ENCODE measurements at regions not wholly inside any gene's neighbourhood (a gene's known extent, or its start where the extent isn't known, plus 50 kb on each side); places are given as distances from the start of the nearest gene placed in this dataset.

GRCh38 chr15:87502173-87502572 lies 754.4 kb downstream of the NTRK3 start:
- TF ChIP-seq OSR1 (CRISPR knock-in tag; IDR thresholded peaks at IDR 0.05) (no peak), CSDC2 (CRISPR knock-in tag; IDR thresholded peaks at IDR 0.05) (no peak), GLIS3 (CRISPR knock-in tag; IDR thresholded peaks at IDR 0.05) (no peak)
- ATAC-seq, result no peak

DNA sequence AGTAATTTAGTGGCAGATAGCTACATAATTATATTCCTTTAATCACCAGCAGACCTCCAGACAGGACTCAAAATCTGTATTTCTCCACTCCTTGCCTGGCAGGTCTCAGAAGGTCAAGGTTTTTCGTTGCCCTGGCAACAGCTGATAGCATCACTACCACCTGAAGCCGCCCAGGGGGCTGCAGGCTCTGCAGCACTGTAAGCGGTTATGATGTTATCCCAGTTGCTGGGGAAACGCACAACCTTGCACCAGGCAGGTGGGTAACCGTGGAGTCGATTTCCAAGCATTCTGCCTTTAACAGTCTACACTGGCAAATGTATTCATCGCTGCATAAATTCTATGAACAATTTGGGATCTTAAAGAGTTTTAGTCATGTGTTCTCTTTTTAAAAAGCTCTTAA lies 756.3 kb downstream of the NTRK3 start:
- no peak for ATAC-seq
- no peak for TF ChIP-seq PATZ1 (CRISPR knock-in tag; IDR thresholded peaks at IDR 0.05; ENCODE audit: borderline replicate concordance)
- TF ChIP-seq ARNTL (CRISPR knock-in tag; IDR thresholded peaks at IDR 0.05; ENCODE audit: borderline replicate concordance, low read depth), result no peak
- no peak for TF ChIP-seq OSR1 (CRISPR knock-in tag; IDR thresholded peaks at IDR 0.05)
- no peak for TF ChIP-seq SNAI2 (CRISPR knock-in tag; IDR thresholded peaks at IDR 0.05)

DNA sequence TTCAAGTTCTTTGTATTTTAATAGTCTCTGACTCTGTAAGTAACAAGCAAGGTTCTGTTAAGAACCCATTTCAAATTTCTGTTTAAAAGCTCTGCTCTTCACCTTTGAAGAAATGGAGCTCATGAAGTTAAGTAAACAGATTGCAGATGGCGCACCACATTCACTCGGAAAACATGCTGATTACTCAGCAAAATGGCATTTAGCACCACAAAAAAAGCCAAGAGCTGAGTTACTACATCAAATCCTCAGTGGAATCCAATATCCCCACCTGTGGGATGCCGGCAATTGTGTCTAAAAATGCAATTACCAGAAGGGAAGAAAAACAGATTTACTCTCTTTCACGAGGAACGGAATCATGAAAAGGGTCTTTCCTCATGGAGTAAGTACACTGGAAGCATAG lies 758.0 kb downstream of the NTRK3 start:
- ATAC-seq, result no peak
- TF ChIP-seq TCF4 (CRISPR knock-in tag; IDR thresholded peaks at IDR 0.05; ENCODE audit: borderline replicate concordance), result no peak
- TF ChIP-seq ESRRG (CRISPR knock-in tag; IDR thresholded peaks at IDR 0.05), result no peak
- no peak for TF ChIP-seq BACH2 (CRISPR knock-in tag; IDR thresholded peaks at IDR 0.05; ENCODE audit: borderline replicate concordance)
- TF ChIP-seq ZNF70 (CRISPR knock-in tag; IDR thresholded peaks at IDR 0.05), result no peak
- TF ChIP-seq, protein P1, sequence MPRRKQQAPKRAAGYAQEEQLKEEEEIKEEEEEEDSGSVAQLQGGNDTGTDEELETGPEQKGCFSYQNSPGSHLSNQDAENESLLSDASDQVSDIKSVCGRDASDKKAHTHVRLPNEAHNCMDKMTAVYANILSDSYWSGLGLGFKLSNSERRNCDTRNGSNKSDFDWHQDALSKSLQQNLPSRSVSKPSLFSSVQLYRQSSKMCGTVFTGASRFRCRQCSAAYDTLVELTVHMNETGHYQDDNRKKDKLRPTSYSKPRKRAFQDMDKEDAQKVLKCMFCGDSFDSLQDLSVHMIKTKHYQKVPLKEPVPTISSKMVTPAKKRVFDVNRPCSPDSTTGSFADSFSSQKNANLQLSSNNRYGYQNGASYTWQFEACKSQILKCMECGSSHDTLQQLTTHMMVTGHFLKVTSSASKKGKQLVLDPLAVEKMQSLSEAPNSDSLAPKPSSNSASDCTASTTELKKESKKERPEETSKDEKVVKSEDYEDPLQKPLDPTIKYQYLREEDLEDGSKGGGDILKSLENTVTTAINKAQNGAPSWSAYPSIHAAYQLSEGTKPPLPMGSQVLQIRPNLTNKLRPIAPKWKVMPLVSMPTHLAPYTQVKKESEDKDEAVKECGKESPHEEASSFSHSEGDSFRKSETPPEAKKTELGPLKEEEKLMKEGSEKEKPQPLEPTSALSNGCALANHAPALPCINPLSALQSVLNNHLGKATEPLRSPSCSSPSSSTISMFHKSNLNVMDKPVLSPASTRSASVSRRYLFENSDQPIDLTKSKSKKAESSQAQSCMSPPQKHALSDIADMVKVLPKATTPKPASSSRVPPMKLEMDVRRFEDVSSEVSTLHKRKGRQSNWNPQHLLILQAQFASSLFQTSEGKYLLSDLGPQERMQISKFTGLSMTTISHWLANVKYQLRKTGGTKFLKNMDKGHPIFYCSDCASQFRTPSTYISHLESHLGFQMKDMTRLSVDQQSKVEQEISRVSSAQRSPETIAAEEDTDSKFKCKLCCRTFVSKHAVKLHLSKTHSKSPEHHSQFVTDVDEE (CRISPR knock-in tag; IDR thresholded peaks at IDR 0.05), result no peak
- TF ChIP-seq ARNTL (CRISPR knock-in tag; IDR thresholded peaks at IDR 0.05; ENCODE audit: borderline replicate concordance, low read depth), result no peak
- no peak for TF ChIP-seq POU6F1 (CRISPR knock-in tag; IDR thresholded peaks at IDR 0.05; ENCODE audit: borderline replicate concordance, low read depth)
- TF ChIP-seq CSDC2 (CRISPR knock-in tag; IDR thresholded peaks at IDR 0.05), result no peak
- no peak for TF ChIP-seq GLIS3 (CRISPR knock-in tag; IDR thresholded peaks at IDR 0.05)
- no peak for TF ChIP-seq ZC3H10 (CRISPR knock-in tag; IDR thresholded peaks at IDR 0.05)
- TF ChIP-seq ZFP30 (CRISPR knock-in tag; IDR thresholded peaks at IDR 0.05), result no peak
- no peak for TF ChIP-seq ISL1 (CRISPR knock-in tag; IDR thresholded peaks at IDR 0.05)
- TF ChIP-seq CREB5 (CRISPR knock-in tag; IDR thresholded peaks at IDR 0.05; ENCODE audit: low read depth), result no peak
- no peak for TF ChIP-seq ZNF565 (CRISPR knock-in tag; conservative IDR thresholded peaks at IDR 0.05; ENCODE audit: low read depth)

DNA sequence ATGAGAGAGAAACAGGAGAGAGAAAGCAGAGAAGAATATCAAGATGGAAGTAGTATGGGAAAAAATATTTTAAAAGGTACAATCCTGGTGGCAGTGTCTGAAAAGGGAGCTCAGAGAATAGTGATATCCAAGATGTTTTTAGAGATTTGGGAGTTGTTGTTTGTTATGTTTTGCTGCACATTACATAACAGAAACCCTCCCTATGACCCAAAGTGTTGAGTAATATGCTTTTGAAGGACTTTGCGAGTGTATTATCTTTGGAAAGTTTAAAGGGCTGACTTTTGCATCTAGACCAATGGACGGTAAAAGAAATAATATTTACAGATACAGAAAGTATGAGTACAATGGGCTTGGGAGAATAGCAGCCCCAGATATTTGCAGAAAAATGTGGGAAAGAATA lies 759.7 kb downstream of the NTRK3 start:
- ATAC-seq, result no peak
- no peak for TF ChIP-seq ZNF565 (CRISPR knock-in tag; conservative IDR thresholded peaks at IDR 0.05; ENCODE audit: low read depth)
- no peak for TF ChIP-seq ARNTL (CRISPR knock-in tag; IDR thresholded peaks at IDR 0.05; ENCODE audit: borderline replicate concordance, low read depth)
- no peak for TF ChIP-seq POU6F1 (CRISPR knock-in tag; IDR thresholded peaks at IDR 0.05; ENCODE audit: borderline replicate concordance, low read depth)
- no peak for TF ChIP-seq ZNF70 (CRISPR knock-in tag; IDR thresholded peaks at IDR 0.05)
- TF ChIP-seq ZNF8 (CRISPR knock-in tag; IDR thresholded peaks at IDR 0.05), result no peak
- TF ChIP-seq OSR1 (CRISPR knock-in tag; IDR thresholded peaks at IDR 0.05), result no peak
- TF ChIP-seq, protein P1 (CRISPR knock-in tag; IDR thresholded peaks at IDR 0.05), result no peak
- no peak for TF ChIP-seq PATZ1 (CRISPR knock-in tag; IDR thresholded peaks at IDR 0.05; ENCODE audit: borderline replicate concordance)
- no peak for TF ChIP-seq GLIS3 (CRISPR knock-in tag; IDR thresholded peaks at IDR 0.05)
- TF ChIP-seq ESRRG (CRISPR knock-in tag; IDR thresholded peaks at IDR 0.05), result no peak
- TF ChIP-seq ISL1 (CRISPR knock-in tag; IDR thresholded peaks at IDR 0.05), result no peak
- no peak for TF ChIP-seq ZFP3 (CRISPR knock-in tag; IDR thresholded peaks at IDR 0.05)
- TF ChIP-seq TOX (CRISPR knock-in tag; IDR thresholded peaks at IDR 0.05; ENCODE audit: borderline replicate concordance), result no peak
- TF ChIP-seq TCF4 (CRISPR knock-in tag; IDR thresholded peaks at IDR 0.05; ENCODE audit: borderline replicate concordance), result no peak
- no peak for TF ChIP-seq BACH2 (CRISPR knock-in tag; IDR thresholded peaks at IDR 0.05; ENCODE audit: borderline replicate concordance)
- TF ChIP-seq ZFP30 (CRISPR knock-in tag; IDR thresholded peaks at IDR 0.05), result no peak
- no peak for TF ChIP-seq RARB (CRISPR knock-in tag; IDR thresholded peaks at IDR 0.05)

All from SK-N-SH treated with all-trans-retinoic acid at 6 μM for 48 hours (cell line).